Jurkat, Clone E6-1 (cell line): ENCODE measurements at regions not wholly inside any gene's neighbourhood (a gene's known extent, or its start where the extent isn't known, plus 50 kb on each side); places are given as distances from the start of the nearest gene placed in this dataset.

Experiments
- DNase-seq: peaks from one replicate; pipeline ENCODE4 v3.0.0-alpha.2; 2011; ENCODE audit warnings: low read depth, low spot score
- H3K4me3 ChIP-seq: 2 replicates; pipeline ENCODE4 v1.5.1; 2011; ENCODE audit warnings: mild to moderate bottlenecking, low read length, control low read depth, moderate library complexity

- no peak for DNase-seq
- H3K4me3 ChIP-seq: no peak overlapping the region
Observed at GRCh38 chr5:133905424-133905823, 63.0 kb downstream of the C5orf15 start.

GRCh38 chr5:133904641-133905040 lies 63.8 kb downstream of the C5orf15 start:
- no peak overlapping the region for H3K4me3 ChIP-seq
- DNase-seq: no peak

- no peak for DNase-seq
- H3K4me3 ChIP-seq: no peak overlapping the region
Observed at GRCh38 chr5:133902511-133903118, 65.8 kb downstream of the C5orf15 start.

GRCh38 chr5:133900534-133901270 lies 67.7 kb downstream of the C5orf15 start:
- no peak overlapping the region for H3K4me3 ChIP-seq
- DNase-seq: no peak

GRCh38 chr5:133899506-133899905 lies 68.9 kb downstream of the C5orf15 start:
- no peak for DNase-seq
- H3K4me3 ChIP-seq: no peak overlapping the region

GRCh38 chr5:133898440-133898839 lies 70.0 kb downstream of the C5orf15 start:
- DNase-seq: no peak
- no peak overlapping the region for H3K4me3 ChIP-seq

- no peak for DNase-seq
- H3K4me3 ChIP-seq: no peak overlapping the region
Observed at GRCh38 chr5:133897431-133897830, 71.0 kb downstream of the C5orf15 start.

- no peak for DNase-seq
- H3K4me3 ChIP-seq: no peak overlapping the region
Observed at GRCh38 chr5:133896873-133897272, 71.6 kb downstream of the C5orf15 start.

GRCh38 chr5:133895979-133896845 lies 72.2 kb downstream of the C5orf15 start:
- DNase-seq: no peak
- H3K4me3 ChIP-seq: no peak overlapping the region

GRCh38 chr5:133894143-133894542 lies 74.3 kb downstream of the C5orf15 start:
- no peak overlapping the region for H3K4me3 ChIP-seq
- DNase-seq: no peak

- DNase-seq: no peak
- no peak overlapping the region for H3K4me3 ChIP-seq
Observed at GRCh38 chr5:133892774-133893173, 75.7 kb downstream of the C5orf15 start.

- no peak overlapping the region for H3K4me3 ChIP-seq
- DNase-seq: no peak
Observed at GRCh38 chr5:133892306-133892705, 76.1 kb downstream of the C5orf15 start.

GRCh38 chr5:133891390-133891789 lies 77.0 kb downstream of the C5orf15 start:
- no peak overlapping the region for H3K4me3 ChIP-seq
- DNase-seq: no peak

GRCh38 chr5:133890776-133891280 lies 77.6 kb downstream of the C5orf15 start:
- no peak overlapping the region for H3K4me3 ChIP-seq
- no peak for DNase-seq

GRCh38 chr5:133890314-133890713 lies 78.1 kb downstream of the C5orf15 start:
- no peak for DNase-seq
- no peak overlapping the region for H3K4me3 ChIP-seq

GRCh38 chr5:133889271-133889905 lies 79.0 kb downstream of the C5orf15 start:
- DNase-seq: no peak
- no peak overlapping the region for H3K4me3 ChIP-seq

- DNase-seq: no peak
Observed at GRCh38 chr5:133888625-133888991, 79.8 kb downstream of the C5orf15 start.

GRCh38 chr5:133885566-133885965 lies 82.9 kb downstream of the C5orf15 start:
- no peak overlapping the region for H3K4me3 ChIP-seq
- DNase-seq: no peak

More at GRCh38 chr5:133888625-133888991, 79.8 kb downstream of the C5orf15 start:
- H3K4me3 ChIP-seq: no peak overlapping the region

- no peak for DNase-seq
- H3K4me3 ChIP-seq: no peak overlapping the region
Observed at GRCh38 chr5:133884569-133885311, 83.7 kb downstream of the C5orf15 start.
